ENCODE measurements at regions not wholly inside any gene's neighbourhood (a gene's known extent, or its start where the extent isn't known, plus 50 kb on each side); places are given as distances from the start of the nearest gene placed in this dataset.

- no peak for TF ChIP-seq ATF2 (tag by site-specific recombination; IDR thresholded peaks at IDR 0.05; ENCODE audit: low read depth)
- TF ChIP-seq, protein P1, sequence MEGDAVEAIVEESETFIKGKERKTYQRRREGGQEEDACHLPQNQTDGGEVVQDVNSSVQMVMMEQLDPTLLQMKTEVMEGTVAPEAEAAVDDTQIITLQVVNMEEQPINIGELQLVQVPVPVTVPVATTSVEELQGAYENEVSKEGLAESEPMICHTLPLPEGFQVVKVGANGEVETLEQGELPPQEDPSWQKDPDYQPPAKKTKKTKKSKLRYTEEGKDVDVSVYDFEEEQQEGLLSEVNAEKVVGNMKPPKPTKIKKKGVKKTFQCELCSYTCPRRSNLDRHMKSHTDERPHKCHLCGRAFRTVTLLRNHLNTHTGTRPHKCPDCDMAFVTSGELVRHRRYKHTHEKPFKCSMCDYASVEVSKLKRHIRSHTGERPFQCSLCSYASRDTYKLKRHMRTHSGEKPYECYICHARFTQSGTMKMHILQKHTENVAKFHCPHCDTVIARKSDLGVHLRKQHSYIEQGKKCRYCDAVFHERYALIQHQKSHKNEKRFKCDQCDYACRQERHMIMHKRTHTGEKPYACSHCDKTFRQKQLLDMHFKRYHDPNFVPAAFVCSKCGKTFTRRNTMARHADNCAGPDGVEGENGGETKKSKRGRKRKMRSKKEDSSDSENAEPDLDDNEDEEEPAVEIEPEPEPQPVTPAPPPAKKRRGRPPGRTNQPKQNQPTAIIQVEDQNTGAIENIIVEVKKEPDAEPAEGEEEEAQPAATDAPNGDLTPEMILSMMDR (tag by site-specific recombination; IDR thresholded peaks at IDR 0.05), result no peak
- no peak for TF ChIP-seq PBX3 (CRISPR knock-in tag; IDR thresholded peaks at IDR 0.05)
- TF ChIP-seq, protein P2, sequence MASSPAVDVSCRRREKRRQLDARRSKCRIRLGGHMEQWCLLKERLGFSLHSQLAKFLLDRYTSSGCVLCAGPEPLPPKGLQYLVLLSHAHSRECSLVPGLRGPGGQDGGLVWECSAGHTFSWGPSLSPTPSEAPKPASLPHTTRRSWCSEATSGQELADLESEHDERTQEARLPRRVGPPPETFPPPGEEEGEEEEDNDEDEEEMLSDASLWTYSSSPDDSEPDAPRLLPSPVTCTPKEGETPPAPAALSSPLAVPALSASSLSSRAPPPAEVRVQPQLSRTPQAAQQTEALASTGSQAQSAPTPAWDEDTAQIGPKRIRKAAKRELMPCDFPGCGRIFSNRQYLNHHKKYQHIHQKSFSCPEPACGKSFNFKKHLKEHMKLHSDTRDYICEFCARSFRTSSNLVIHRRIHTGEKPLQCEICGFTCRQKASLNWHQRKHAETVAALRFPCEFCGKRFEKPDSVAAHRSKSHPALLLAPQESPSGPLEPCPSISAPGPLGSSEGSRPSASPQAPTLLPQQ (tag by site-specific recombination; IDR thresholded peaks at IDR 0.05), result no peak
- TF ChIP-seq ZBTB7A (tag by site-specific recombination; IDR thresholded peaks at IDR 0.05; ENCODE audit: low read depth), result no peak
- no peak for TF ChIP-seq ZBTB20 (tag by site-specific recombination; IDR thresholded peaks at IDR 0.05)
- TF ChIP-seq ZNF549 (tag by site-specific recombination; IDR thresholded peaks at IDR 0.05), result no peak
- no peak for TF ChIP-seq BCL11B (tag by site-specific recombination; IDR thresholded peaks at IDR 0.05; ENCODE audit: low read depth)
- TF ChIP-seq ZNF610 (tag by site-specific recombination; IDR thresholded peaks at IDR 0.05; ENCODE audit: borderline replicate concordance), result no peak
- no peak for TF ChIP-seq ZBTB48 (tag by site-specific recombination; IDR thresholded peaks at IDR 0.05)
- TF ChIP-seq SP3 (tag by site-specific recombination; IDR thresholded peaks at IDR 0.05), result no peak
- TF ChIP-seq YY1 (tag by site-specific recombination; IDR thresholded peaks at IDR 0.05), result no peak
These were observed 239.0 kb upstream of the SIX2 start for GRCh38 chr2:45248214-45248613.
